ENCODE measurements at regions not wholly inside any gene's neighbourhood (a gene's known extent, or its start where the extent isn't known, plus 50 kb on each side); places are given as distances from the start of the nearest gene placed in this dataset.

DNA sequence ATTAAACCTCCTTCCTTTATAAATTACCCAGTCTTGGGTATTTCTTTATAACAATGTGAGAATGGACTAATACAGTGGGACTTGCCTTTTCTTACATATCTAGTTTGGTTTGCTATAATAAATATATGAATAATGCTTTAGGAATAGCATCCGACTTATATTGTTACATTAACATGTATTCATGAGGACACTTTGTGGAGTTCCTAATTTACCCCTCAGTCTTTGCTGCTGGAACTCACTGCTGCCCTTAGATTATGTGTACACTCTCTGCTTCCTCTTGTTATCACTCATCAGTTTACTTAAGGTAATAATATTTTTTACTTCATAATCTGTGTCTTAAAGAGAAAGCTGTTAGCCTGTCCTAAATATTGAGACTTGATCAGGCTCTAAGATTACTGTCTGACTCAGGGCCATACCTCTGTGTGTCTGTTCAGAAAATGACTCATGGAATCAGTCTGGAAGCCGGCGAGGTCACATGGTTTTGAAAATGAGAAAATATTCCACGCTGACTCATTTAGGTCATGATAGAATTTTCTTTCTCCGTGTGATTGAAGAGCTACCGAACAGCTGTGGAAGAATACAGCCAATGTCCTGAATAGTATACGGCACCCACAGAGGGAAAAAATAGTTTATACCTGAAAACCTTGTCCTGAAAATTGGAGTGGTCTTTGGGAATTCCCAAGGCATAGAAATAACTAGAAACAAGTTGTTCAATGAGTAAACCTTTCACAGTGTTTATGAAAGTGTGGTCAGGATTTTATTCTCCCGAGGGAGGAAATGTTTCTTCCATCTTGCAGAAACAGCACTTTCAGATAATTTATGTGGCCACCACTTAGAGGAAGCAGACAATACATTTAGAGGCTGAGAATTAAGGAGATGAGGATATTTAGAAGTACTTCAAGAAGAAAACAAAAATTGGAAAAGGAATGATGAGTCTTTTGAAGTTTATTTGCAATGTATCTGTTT lies 156.4 kb downstream of the DSEL start:
- Histone ChIP-seq H2AFZ (ENCODE audit: low read depth, low read length, poor library complexity, severe bottlenecking) (no peak overlapping the region), H3K4me2 (ENCODE audit: low read length) (no peak overlapping the region), H3K4me3 (replicated peaks in 1 of 2; ENCODE audit: low read depth in 1 of 2, low read length in 2 of 2) (no peak overlapping the region), H3K9me2 (ENCODE audit: insufficient read depth) (no peaks in the 10 kb centered on the region), H3K27ac (ENCODE audit: low read depth, low read length) (no peak overlapping the region), H3K27me3 (ENCODE audit: insufficient read depth, low read length) (no peaks in the 10 kb centered on the region), H3K4me1 (ENCODE audit: control insufficient read depth in 1 of 2, insufficient read depth in 2 of 2, low read length in 2 of 2) (no peaks in the 10 kb centered on the region), H3K9ac (ENCODE audit: low read length) (no peak overlapping the region), H3K9me3 (ENCODE audit: control insufficient read depth in 1 of 2, insufficient read depth in 1 of 2, low read depth in 1 of 2, low read length in 2 of 2) (peaks cover 12 to 27% of the 10 kb centered on the region in 2 experiments; a peak in 3 of 4 replicates), H3K36me3 (ENCODE audit: control insufficient read depth in 1 of 2, insufficient read depth in 2 of 2, low read length in 2 of 2) (no peaks in the 10 kb centered on the region), H3K79me2 (ENCODE audit: insufficient read depth, low read length) (no peaks in the 10 kb centered on the region), H4K20me1 (ENCODE audit: insufficient read depth) (no peaks in the 10 kb centered on the region)
- RAD21 ChIA-PET (ENCODE audit: low non-redundant PET in 1 of 2, low total read pairs in 2 of 2, uncharacterized antibody in 2 of 2, unreplicated experiment in 2 of 2): no interaction called here
- DNase-seq (ENCODE audit: low read depth, low spot score) (no peak), ATAC-seq (no peak)
- BruUV-seq (replicated peaks): no TSS peak
- intact Hi-C loops (cut with micrococcal nuclease): no loop called here
- TF ChIP-seq, protein P1, sequence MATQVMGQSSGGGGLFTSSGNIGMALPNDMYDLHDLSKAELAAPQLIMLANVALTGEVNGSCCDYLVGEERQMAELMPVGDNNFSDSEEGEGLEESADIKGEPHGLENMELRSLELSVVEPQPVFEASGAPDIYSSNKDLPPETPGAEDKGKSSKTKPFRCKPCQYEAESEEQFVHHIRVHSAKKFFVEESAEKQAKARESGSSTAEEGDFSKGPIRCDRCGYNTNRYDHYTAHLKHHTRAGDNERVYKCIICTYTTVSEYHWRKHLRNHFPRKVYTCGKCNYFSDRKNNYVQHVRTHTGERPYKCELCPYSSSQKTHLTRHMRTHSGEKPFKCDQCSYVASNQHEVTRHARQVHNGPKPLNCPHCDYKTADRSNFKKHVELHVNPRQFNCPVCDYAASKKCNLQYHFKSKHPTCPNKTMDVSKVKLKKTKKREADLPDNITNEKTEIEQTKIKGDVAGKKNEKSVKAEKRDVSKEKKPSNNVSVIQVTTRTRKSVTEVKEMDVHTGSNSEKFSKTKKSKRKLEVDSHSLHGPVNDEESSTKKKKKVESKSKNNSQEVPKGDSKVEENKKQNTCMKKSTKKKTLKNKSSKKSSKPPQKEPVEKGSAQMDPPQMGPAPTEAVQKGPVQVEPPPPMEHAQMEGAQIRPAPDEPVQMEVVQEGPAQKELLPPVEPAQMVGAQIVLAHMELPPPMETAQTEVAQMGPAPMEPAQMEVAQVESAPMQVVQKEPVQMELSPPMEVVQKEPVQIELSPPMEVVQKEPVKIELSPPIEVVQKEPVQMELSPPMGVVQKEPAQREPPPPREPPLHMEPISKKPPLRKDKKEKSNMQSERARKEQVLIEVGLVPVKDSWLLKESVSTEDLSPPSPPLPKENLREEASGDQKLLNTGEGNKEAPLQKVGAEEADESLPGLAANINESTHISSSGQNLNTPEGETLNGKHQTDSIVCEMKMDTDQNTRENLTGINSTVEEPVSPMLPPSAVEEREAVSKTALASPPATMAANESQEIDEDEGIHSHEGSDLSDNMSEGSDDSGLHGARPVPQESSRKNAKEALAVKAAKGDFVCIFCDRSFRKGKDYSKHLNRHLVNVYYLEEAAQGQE (IDR thresholded peaks at IDR 0.05; ENCODE audit: low read depth): no peak
- TF ChIP-seq CTCF (IDR thresholded peaks at IDR 0.05 in 2 of 3, conservative IDR thresholded peaks at IDR 0.05 in 1 of 3; ENCODE audit: borderline replicate concordance in 1 of 3, insufficient read depth in 1 of 3, low read depth in 2 of 3, low read length in 2 of 3) (no peak), RAD21 (IDR thresholded peaks at IDR 0.05; ENCODE audit: low read depth) (no peak), FOSL1 (IDR thresholded peaks at IDR 0.05; ENCODE audit: low read depth) (no peak), ELF1 (IDR thresholded peaks at IDR 0.05; ENCODE audit: borderline replicate concordance, low read depth) (no peak), TCF7L2 (IDR thresholded peaks at IDR 0.05; ENCODE audit: borderline replicate concordance, extremely low read depth, insufficient read depth, insufficient read length) (no peak), ZFX (IDR thresholded peaks at IDR 0.05) (no peak), POLR2AphosphoS5 (IDR thresholded peaks at IDR 0.05; ENCODE audit: low read depth, low read length) (no peak), JUND (IDR thresholded peaks at IDR 0.05) (no peak), EGR1 (IDR thresholded peaks at IDR 0.05; ENCODE audit: low read depth) (no peak), YY1 (IDR thresholded peaks at IDR 0.05; ENCODE audit: extremely low read depth, insufficient replicate concordance, low read depth, low read length) (no peak)
- TF ChIP-seq, protein P2, sequence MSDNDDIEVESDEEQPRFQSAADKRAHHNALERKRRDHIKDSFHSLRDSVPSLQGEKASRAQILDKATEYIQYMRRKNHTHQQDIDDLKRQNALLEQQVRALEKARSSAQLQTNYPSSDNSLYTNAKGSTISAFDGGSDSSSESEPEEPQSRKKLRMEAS (IDR thresholded peaks at IDR 0.05): no peak
- TF ChIP-seq, protein P3, sequence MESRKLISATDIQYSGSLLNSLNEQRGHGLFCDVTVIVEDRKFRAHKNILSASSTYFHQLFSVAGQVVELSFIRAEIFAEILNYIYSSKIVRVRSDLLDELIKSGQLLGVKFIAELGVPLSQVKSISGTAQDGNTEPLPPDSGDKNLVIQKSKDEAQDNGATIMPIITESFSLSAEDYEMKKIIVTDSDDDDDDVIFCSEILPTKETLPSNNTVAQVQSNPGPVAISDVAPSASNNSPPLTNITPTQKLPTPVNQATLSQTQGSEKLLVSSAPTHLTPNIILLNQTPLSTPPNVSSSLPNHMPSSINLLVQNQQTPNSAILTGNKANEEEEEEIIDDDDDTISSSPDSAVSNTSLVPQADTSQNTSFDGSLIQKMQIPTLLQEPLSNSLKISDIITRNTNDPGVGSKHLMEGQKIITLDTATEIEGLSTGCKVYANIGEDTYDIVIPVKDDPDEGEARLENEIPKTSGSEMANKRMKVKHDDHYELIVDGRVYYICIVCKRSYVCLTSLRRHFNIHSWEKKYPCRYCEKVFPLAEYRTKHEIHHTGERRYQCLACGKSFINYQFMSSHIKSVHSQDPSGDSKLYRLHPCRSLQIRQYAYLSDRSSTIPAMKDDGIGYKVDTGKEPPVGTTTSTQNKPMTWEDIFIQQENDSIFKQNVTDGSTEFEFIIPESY (IDR thresholded peaks at IDR 0.05; ENCODE audit: extremely low read depth, insufficient replicate concordance, low read length): no peak
- TF ChIP-seq, protein P4, sequence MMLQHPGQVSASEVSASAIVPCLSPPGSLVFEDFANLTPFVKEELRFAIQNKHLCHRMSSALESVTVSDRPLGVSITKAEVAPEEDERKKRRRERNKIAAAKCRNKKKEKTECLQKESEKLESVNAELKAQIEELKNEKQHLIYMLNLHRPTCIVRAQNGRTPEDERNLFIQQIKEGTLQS (IDR thresholded peaks at IDR 0.05): no peak
- CTCF ChIA-PET: no interaction called here
- POLR2A ChIA-PET: no interaction called here

Data from HCT116 (cell line).